HCT116 (cell line): ENCODE measurements at regions not wholly inside any gene's neighbourhood (a gene's known extent, or its start where the extent isn't known, plus 50 kb on each side); places are given as distances from the start of the nearest gene placed in this dataset.

ENCODE experiments used
- ATAC-seq: fragments of 200-7000 bp; cut with Tn5 transposase; 2 replicates; pipeline ENCODE4 v1.9.1; 2020; ENCODE audit warnings: mild to moderate bottlenecking, moderate library complexity
- BruUV-seq: library from RNA; stranded (reverse); fragments of 400-500 nt; replicated peaks from 2 replicates; lab custom pipeline; 2021; lab: Mats Ljungman, UMichigan
- CTCF ChIA-PET: fragments of 300-600 bp; sonication (Branson Sonifier 250); formaldehyde crosslinking; loops from one replicate; lab custom pipeline; 2021; ENCODE audit warnings: antibody characterized with exemption; lab: Charles Lee
- POLR2A ChIA-PET: fragments of 300-600, 350-600 bp; sonication (Branson Sonifier 250); formaldehyde crosslinking; loops from one replicate; lab custom pipeline; 2021; ENCODE audit warnings: antibody characterized with exemption; lab: Charles Lee
- RAD21 ChIA-PET, 2 experiments: fragments of 300-600 bp; sonication (Branson Sonifier 250); formaldehyde crosslinking; loops; one replicate each; lab custom pipeline; 2023; ENCODE audit warnings: low total read pairs in 2 of 2; ENCODE audit not compliant: uncharacterized antibody in 2 of 2, unreplicated experiment in 2 of 2, low non-redundant PET in 1 of 2; lab: Charles Lee
- DNase-seq: peaks from one replicate; pipeline ENCODE4 v3.0.0-alpha.2; 2010; ENCODE audit warnings: low read depth, low spot score
- H2AFZ ChIP-seq: fragments of 200-600 bp; shearing (Covaris generic), sonication (generic); 2 replicates; pipeline ENCODE4 v1.6.1; 2017; ENCODE audit warnings: low read depth, mixed run types, mixed read lengths, antibody characterized with exemption, low read length; ENCODE audit not compliant: poor library complexity, severe bottlenecking
- H3K27ac ChIP-seq: 2 replicates; pipeline ENCODE4 v1.5.1; 2012; ENCODE audit warnings: low read depth, low read length
- H3K27me3 ChIP-seq: fragments of 200-600 bp; sonication (generic); 2 replicates; pipeline ENCODE4 v1.6.1; 2016; ENCODE audit warnings: mixed run types, low read length, mixed read lengths; ENCODE audit not compliant: insufficient read depth
- H3K36me3 ChIP-seq, 2 experiments: fragments of 200-500 bp in 1 of 2; fragments of 200-600 bp in 1 of 2; sonication (Bioruptor generic) in 1 of 2; sonication (generic) in 1 of 2; 2 replicates each; pipeline versions ENCODE4 v1.5.1 to v1.6.1; 2014 to 2016; ENCODE audit warnings: low read length in 2 of 2, inconsistent platforms in 1 of 2, mixed read lengths in 1 of 2, mixed run types in 1 of 2; ENCODE audit not compliant: insufficient read depth in 2 of 2, control insufficient read depth in 1 of 2
- H3K4me1 ChIP-seq, 2 experiments: fragments of 200-600 bp in 1 of 2; sonication (generic) in 1 of 2; 2 replicates each; pipeline versions ENCODE4 v1.5.1 to v1.6.1; 2012 to 2017; ENCODE audit warnings: low read length in 2 of 2, inconsistent platforms in 1 of 2, mild to moderate bottlenecking in 1 of 2, mixed read lengths in 1 of 2, mixed run types in 1 of 2, moderate library complexity in 1 of 2; ENCODE audit not compliant: insufficient read depth in 2 of 2, control insufficient read depth in 1 of 2
- H3K4me2 ChIP-seq: fragments of 200-600 bp; sonication (generic); 2 replicates; pipeline ENCODE4 v1.6.1; 2017; ENCODE audit warnings: mixed run types, low read length, mixed read lengths
- H3K4me3 ChIP-seq, 2 experiments: fragments of 200-600 bp in 1 of 2; sonication (generic) in 1 of 2; replicated peaks in 1 of 2; 2 replicates each; pipeline ENCODE4 v1.5.1; 2011 to 2016; ENCODE audit warnings: low read length in 2 of 2, control low read depth in 1 of 2, low read depth in 1 of 2, mild to moderate bottlenecking in 1 of 2, mixed read lengths in 1 of 2, mixed run types in 1 of 2
- H3K79me2 ChIP-seq: fragments of 200-600 bp; sonication (generic); 2 replicates; pipeline ENCODE4 v1.6.1; 2017; ENCODE audit warnings: mild to moderate bottlenecking, mixed run types, low read length, moderate library complexity, mixed read lengths; ENCODE audit not compliant: insufficient read depth
- H3K9ac ChIP-seq: fragments of 200-600 bp; sonication (generic); 2 replicates; pipeline ENCODE4 v1.6.1; 2016; ENCODE audit warnings: low read length, mixed read lengths
- H3K9me2 ChIP-seq: fragments of 200-600 bp; sonication (generic), shearing (Covaris generic); 2 replicates; pipeline ENCODE4 v1.6.1; 2017; ENCODE audit warnings: mixed run types, mild to moderate bottlenecking, moderate library complexity; ENCODE audit not compliant: insufficient read depth
- H3K9me3 ChIP-seq, 2 experiments: fragments of 200-500 bp in 1 of 2; fragments of 200-600 bp in 1 of 2; sonication (Bioruptor generic) in 1 of 2; sonication (generic) in 1 of 2; 2 replicates each; pipeline ENCODE4 v1.6.1; 2014 to 2017; ENCODE audit warnings: low read length in 2 of 2, mixed read lengths in 2 of 2, inconsistent platforms in 1 of 2, low read depth in 1 of 2, mild to moderate bottlenecking in 1 of 2, mixed run types in 1 of 2, moderate library complexity in 1 of 2; ENCODE audit not compliant: control insufficient read depth in 1 of 2, insufficient read depth in 1 of 2
- H4K20me1 ChIP-seq: fragments of 200-600 bp; sonication (generic), shearing (Covaris generic); 2 replicates; pipeline ENCODE4 v1.6.1; 2017; ENCODE audit warnings: mixed run types, mild to moderate bottlenecking, moderate library complexity; ENCODE audit not compliant: insufficient read depth
- CBX3 ChIP-seq: IDR thresholded peaks from 2 replicates; pipeline ENCODE4 v1.6.1; 2012; ENCODE audit warnings: low read depth
- CEBPB ChIP-seq: IDR thresholded peaks from 2 replicates; pipeline ENCODE4 v1.6.1; 2012; ENCODE audit warnings: low read depth
- EGR1 ChIP-seq: IDR thresholded peaks from 2 replicates; pipeline ENCODE4 v1.6.1; 2012; ENCODE audit warnings: low read depth
- ELF1 ChIP-seq: IDR thresholded peaks from 2 replicates; pipeline ENCODE4 v1.6.1; 2012; ENCODE audit warnings: low read depth, borderline replicate concordance
- EZH2phosphoT487 ChIP-seq: fragments of 200-600 bp; IDR thresholded peaks from 2 replicates; pipeline ENCODE4 v1.6.1; 2018; ENCODE audit warnings: antibody characterized with exemption, borderline replicate concordance
- JUND ChIP-seq: IDR thresholded peaks from 2 replicates; pipeline ENCODE4 v1.6.1; 2012
- POLR2AphosphoS5 ChIP-seq: IDR thresholded peaks from 2 replicates; pipeline ENCODE4 v1.6.1; 2011; ENCODE audit warnings: mild to moderate bottlenecking, low read depth, low read length, moderate library complexity
- RAD21 ChIP-seq: IDR thresholded peaks from 2 replicates; pipeline ENCODE4 v1.6.1; 2012; ENCODE audit warnings: low read depth, mild to moderate bottlenecking
- SIN3A ChIP-seq: IDR thresholded peaks from 2 replicates; pipeline ENCODE4 v1.6.1; 2012; ENCODE audit warnings: low read depth
- SP1 ChIP-seq: IDR thresholded peaks from 2 replicates; pipeline ENCODE4 v1.6.1; 2012; ENCODE audit warnings: low read depth
- TCF7L2 ChIP-seq: IDR thresholded peaks from 2 replicates; pipeline ENCODE4 v1.7.0; 2011; ENCODE audit warnings: borderline replicate concordance, inconsistent platforms; ENCODE audit not compliant: insufficient read depth, insufficient read length; ENCODE audit errors: extremely low read depth
- YY1 ChIP-seq: IDR thresholded peaks from 2 replicates; pipeline ENCODE4 v1.6.1; 2011; ENCODE audit warnings: low read length, low read depth, moderate library complexity, mild to moderate bottlenecking; ENCODE audit not compliant: insufficient replicate concordance; ENCODE audit errors: extremely low read depth
- ZNF274 ChIP-seq: fragments of 200-500 bp; sonication (Bioruptor generic); IDR thresholded peaks from 2 replicates; pipeline ENCODE4 v1.6.1; 2014; ENCODE audit warnings: mild to moderate bottlenecking, low read depth, low read length, inconsistent platforms
- intact Hi-C: fragments of 100-400 bp; cut with micrococcal nuclease; formaldehyde crosslinking; loops from 2 replicates; pipeline ENCODE4 v1.10.0; 2022
- TF ChIP-seq, protein P1 (sequence below): IDR thresholded peaks from 2 replicates; pipeline ENCODE4 v1.6.1; 2011; ENCODE audit warnings: mild to moderate bottlenecking, low read length, moderate library complexity; ENCODE audit not compliant: insufficient replicate concordance; ENCODE audit errors: extremely low read depth
- TF ChIP-seq, protein P2 (sequence below): IDR thresholded peaks from 2 replicates; pipeline ENCODE4 v1.6.1; 2012

- Histone ChIP-seq H2AFZ (no peak overlapping the region), H3K4me3 (no peak overlapping the region), H3K79me2 (no peaks in the 10 kb centered on the region), H3K9ac (no peak overlapping the region), H3K27me3 (no peaks in the 10 kb centered on the region), H3K4me2 (no peak overlapping the region), H3K36me3 (no peaks in the 10 kb centered on the region), H3K4me1 (no peaks in the 10 kb centered on the region), H3K27ac (no peak overlapping the region), H4K20me1 (no peaks in the 10 kb centered on the region), H3K9me2 (no peaks in the 10 kb centered on the region), H3K9me3 (no peaks in the 10 kb centered on the region)
- no peak for TF ChIP-seq CBX3
- ChIA-PET RAD21 (no interaction called here), CTCF (no interaction called here), POLR2A (no interaction called here)
- no TSS peak for BruUV-seq
- ATAC-seq, result no peak
- intact Hi-C loops, result no loop called here
- no peak for DNase-seq
These were observed 607.1 kb downstream of the COL12A1 start for GRCh38 chr6:74598462-74599393.

DNA sequence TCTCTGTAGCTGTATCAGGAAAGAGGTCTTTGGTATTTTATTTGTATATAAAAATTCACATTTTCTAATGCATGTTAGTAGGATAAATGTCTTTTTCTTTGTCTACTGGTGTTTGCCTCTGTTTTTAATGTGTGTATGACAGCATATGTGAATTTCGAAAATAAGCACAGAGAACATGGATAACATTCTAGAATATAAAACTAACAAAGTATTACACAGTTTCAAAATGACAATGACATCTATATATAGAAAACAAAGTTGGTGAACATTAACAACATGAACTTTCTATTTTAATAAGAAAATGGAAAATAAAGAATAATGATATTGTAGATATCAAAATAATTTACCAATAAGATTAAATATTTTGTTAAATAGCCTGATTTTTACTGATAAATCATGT lies 608.0 kb downstream of the COL12A1 start:
- BruUV-seq, result no TSS peak
- intact Hi-C loops, result no loop called here
- CTCF ChIA-PET, result no interaction called here

More for the DNA sequence above, 608.0 kb downstream of the COL12A1 start:
- Histone ChIP-seq H3K27ac (no peak overlapping the region), H4K20me1 (no peaks in the 10 kb centered on the region), H3K4me3 (no peak overlapping the region), H3K79me2 (no peaks in the 10 kb centered on the region), H3K9me3 (no peaks in the 10 kb centered on the region), H3K27me3 (no peaks in the 10 kb centered on the region), H2AFZ (no peak overlapping the region), H3K9me2 (no peaks in the 10 kb centered on the region), H3K4me1 (no peaks in the 10 kb centered on the region), H3K9ac (no peak overlapping the region), H3K36me3 (no peaks in the 10 kb centered on the region), H3K4me2 (no peak overlapping the region)
- RAD21 ChIA-PET, result no interaction called here
- POLR2A ChIA-PET, result no interaction called here
- ATAC-seq, result no peak
- DNase-seq, result no peak
- TF ChIP-seq CEBPB, result no peak
- no peak for TF ChIP-seq TCF7L2
- no peak for TF ChIP-seq ZNF274
- TF ChIP-seq EZH2phosphoT487, result no peak
- no peak for TF ChIP-seq SIN3A
- TF ChIP-seq SP1, result no peak
- TF ChIP-seq RAD21, result no peak
- TF ChIP-seq JUND, result no peak
- TF ChIP-seq CBX3, result no peak
- no peak for TF ChIP-seq ELF1
- no peak for TF ChIP-seq POLR2AphosphoS5
- no peak for TF ChIP-seq EGR1
- TF ChIP-seq, protein P1, sequence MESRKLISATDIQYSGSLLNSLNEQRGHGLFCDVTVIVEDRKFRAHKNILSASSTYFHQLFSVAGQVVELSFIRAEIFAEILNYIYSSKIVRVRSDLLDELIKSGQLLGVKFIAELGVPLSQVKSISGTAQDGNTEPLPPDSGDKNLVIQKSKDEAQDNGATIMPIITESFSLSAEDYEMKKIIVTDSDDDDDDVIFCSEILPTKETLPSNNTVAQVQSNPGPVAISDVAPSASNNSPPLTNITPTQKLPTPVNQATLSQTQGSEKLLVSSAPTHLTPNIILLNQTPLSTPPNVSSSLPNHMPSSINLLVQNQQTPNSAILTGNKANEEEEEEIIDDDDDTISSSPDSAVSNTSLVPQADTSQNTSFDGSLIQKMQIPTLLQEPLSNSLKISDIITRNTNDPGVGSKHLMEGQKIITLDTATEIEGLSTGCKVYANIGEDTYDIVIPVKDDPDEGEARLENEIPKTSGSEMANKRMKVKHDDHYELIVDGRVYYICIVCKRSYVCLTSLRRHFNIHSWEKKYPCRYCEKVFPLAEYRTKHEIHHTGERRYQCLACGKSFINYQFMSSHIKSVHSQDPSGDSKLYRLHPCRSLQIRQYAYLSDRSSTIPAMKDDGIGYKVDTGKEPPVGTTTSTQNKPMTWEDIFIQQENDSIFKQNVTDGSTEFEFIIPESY, result no peak
- no peak for TF ChIP-seq YY1
- TF ChIP-seq, protein P2, sequence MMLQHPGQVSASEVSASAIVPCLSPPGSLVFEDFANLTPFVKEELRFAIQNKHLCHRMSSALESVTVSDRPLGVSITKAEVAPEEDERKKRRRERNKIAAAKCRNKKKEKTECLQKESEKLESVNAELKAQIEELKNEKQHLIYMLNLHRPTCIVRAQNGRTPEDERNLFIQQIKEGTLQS, result no peak
